M059J (cell line): ENCODE measurements at regions not wholly inside any gene's neighbourhood (a gene's known extent, or its start where the extent isn't known, plus 50 kb on each side); places are given as distances from the start of the nearest gene placed in this dataset.
A peak's percentile ranks its signal among the peaks of the same experiment; 100 is the strongest.

ENCODE experiments used
- DNase-seq: peaks from one replicate; pipeline ENCODE4 v3.0.0-alpha.2; 2012; ENCODE audit warnings: low read depth

- DNase-seq: no peak
These were observed 356.3 kb upstream of the PROK2 start for GRCh38 chr3:72141264-72141663.

DNA sequence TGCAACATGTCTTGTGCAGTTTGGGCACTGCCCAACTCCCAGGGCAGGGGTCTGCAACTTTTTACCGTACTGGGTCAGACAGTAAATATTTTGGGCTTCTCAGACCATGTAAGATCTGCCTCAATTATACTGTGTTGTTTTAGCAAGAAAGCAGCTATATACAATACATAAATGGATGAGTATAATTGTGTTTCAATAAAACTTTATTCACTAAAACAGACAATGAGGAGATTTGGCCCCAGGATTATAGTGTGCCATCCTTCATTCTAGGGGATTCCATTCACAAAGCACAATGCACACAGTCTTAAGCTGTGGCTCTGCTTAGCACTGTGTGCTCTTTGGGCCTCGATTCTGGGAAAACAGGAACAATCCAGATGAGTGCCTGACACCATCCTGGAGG, 354.4 kb upstream of the PROK2 start:
- DNase-seq: no peak

GRCh38 chr3:72137865-72138861, 353.2 kb upstream of the PROK2 start:
- DNase-seq: no peak

GRCh38 chr3:72135636-72136035, 350.7 kb upstream of the PROK2 start:
- no peak for DNase-seq

- no peak for DNase-seq
These were observed 350.1 kb upstream of the PROK2 start for GRCh38 chr3:72134989-72135451.

- no peak for DNase-seq
These were observed 348.5 kb upstream of the PROK2 start for GRCh38 chr3:72133329-72134011.

DNA sequence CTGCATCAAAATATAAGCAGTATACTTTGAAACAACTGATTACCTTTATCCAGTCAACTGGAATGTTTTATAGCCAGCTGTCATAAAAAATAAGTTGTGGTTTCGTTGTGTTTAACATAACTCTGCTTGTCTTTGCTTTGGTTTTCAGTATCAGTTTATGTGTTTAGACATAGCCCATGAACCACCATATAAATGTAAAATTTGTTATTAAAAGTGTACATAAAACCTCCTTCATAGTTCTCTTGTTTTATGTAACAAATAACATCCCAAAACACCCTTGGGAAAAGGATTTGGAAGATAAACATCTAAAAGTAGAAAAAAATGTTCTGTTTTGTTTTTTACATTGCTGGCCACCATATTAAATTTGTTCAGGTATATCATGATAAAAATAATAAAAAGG, 347.0 kb upstream of the PROK2 start:
- DNase-seq: no peak

- DNase-seq: no peak
These were observed 345.6 kb upstream of the PROK2 start for GRCh38 chr3:72130565-72130964.

DNA sequence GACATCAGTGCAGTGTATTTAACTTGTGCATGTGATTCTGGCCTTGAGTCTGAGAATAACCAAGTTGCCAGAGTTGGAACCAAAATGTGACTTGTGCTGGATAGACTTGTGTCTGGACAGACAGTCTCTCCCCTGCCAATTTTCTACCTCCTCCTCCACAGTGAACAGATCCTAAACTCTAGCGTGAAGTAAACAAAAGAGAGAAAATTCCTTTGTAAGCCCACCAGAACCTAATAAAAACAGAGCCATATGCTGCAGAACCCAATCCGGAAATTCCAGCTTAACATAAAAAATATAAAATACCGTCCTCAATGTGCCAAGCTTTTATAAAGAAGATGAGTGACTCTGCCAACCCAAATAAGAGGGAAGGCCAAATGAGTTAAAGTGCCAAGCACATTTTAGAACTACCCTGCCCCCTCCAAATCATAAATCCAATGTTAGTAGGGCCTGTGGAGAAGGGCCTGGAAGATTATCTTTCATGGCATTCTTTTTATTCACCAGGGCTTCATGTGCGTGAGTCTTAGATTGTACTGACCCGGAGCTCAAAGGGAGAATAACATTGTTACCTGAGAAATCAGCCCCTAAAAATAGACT, 344.6 kb upstream of the PROK2 start:
- DNase-seq: no peak

GRCh38 chr3:72128921-72129320, 344.0 kb upstream of the PROK2 start:
- no peak for DNase-seq

DNA sequence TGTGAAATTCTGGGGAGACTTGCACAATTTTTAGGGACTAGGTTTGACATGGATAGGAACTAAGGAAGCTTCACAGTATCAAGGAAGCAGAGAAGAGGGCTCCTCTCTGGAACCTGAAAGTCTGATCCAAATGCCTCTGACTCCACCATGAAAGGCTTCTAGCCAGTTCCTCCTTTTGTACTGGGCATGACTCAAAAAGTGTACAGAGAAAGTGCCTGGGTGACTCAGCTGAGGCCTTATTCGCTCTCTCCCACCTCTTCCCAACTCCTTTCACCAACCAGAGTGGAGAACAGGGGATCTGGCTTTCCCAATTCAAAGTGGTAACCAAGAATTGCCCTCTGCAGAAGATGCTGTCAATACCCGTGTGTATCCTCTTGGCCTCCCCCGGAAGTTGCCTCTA, 342.9 kb upstream of the PROK2 start:
- DNase-seq: peak; percentile 21

GRCh38 chr3:72127224-72127612, 342.3 kb upstream of the PROK2 start:
- no peak for DNase-seq

DNA sequence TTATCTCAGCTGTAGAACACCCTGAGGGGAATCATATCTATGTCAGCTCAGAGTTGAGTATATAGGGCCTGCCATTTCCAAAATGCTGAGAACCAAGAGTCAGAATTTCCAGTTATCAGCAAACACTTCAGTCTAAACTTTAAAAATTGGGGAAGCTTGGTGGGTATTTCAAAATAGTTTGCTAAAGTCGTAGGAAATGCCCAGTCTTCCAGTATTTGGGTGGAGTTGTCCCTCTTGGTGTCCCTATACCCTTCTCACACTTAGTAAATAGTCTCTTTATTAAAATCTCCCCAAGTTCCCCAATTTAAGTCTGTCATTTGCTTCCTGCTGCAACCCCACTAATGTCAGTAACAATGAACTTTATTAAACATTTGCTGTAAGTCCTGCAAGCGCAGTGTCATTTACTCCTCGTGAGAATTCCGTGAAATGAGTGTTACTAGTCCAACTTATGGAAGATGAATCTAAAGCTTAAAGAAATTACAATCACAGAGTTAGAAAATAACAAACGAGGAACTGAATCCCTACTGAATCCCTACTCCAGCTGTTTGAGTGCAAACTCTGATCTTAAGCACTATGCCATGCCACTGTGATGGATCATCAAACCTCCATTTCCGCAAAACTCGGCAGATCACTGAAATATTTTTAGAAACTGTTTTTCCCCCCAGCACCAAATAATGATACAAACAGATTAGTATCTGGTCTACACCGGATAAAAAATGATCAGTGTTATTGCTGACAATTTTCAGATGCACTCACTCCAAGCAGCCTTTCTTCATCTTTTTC, 341.7 kb upstream of the PROK2 start:
- no peak for DNase-seq

DNA sequence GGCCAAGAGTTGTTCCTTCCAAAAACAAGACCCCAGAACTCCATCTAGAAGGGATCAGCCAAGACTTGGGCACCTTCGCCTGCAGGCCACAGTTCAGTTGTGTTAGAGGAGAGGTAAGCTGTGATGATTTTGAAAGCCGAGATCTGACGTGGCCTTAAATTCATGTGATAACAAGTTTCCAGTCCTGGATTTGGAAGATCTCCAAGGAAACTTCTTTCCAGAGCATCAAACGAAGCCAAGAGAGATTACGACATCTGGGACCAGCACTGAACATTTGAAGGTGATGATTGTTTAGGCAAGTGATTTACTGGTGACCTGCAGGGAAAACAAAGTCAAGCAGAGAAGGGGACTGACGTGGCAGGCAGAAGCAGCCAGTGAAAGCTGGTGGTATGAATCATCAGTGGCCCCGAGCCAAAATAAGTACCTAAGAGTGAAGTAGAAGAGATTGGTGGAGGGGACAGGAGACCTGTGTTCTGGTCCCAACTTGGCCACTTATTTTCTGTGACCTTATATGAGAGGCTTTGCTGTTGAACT, 339.0 kb upstream of the PROK2 start:
- peak; percentile 87 for DNase-seq

GRCh38 chr3:72120806-72121778, 336.1 kb upstream of the PROK2 start:
- DNase-seq: no peak

GRCh38 chr3:72120039-72120438, 335.1 kb upstream of the PROK2 start:
- no peak for DNase-seq

DNA sequence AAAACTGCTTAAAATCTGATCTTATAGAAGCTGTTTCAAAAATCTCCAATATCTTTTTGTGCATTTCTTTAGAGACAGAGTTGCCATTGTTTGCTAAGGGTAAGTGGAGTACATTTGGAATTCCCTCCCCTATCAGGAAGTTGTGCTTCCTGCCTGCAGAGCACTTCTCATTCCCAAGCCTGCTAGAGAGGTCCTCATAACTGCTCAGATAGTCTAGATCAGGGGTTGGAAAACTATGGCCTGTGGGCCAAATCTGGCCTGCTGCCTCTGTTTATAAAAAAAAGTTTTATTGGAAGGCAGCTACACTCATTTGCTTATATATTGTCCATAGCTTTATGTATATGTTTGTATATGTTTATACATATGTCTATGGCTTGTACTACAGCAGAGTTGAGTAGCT, 333.7 kb upstream of the PROK2 start:
- no peak for DNase-seq

DNA sequence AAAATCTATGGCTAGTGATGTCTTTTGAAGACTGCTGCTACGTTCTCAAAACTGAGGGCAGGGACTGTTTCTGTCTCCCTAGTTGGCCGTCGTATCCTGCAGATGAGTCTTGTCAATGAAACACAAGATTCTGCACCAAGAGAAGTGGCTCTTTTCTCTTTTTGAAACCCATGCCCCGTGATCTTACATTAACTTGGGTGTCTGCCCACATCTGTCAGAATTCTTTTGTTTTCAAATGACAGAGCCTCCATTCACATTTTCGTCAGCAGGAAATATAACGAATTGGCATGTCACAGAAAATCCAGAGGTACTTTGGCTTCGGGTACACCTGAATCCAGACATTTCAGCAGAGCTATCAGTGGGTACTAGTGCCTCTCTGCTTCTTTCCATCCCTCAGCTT, 331.3 kb upstream of the PROK2 start:
- no peak for DNase-seq

GRCh38 chr3:72115307-72115706, 330.4 kb upstream of the PROK2 start:
- DNase-seq: no peak

DNA sequence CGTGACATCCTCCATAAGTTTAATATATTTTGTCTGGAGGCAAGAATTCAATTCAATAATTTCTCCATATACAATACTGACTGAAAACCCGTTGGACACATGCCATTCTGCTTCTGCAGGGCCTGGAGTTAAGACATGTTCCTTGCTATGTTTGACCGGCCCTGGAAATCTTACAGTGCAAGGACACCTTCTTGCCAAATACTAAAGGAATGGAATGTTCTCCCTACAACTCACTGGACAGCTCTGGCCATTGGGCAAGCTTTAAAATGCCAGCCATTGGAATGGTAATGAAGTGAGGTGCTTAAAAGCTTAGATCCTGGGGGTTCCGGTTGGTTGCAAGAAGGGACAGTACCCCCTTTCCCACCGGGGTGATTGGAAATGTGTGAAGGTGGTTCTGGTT, 329.8 kb upstream of the PROK2 start:
- no peak for DNase-seq
